ENCODE measurements at regions not wholly inside any gene's neighbourhood (a gene's known extent, or its start where the extent isn't known, plus 50 kb on each side); places are given as distances from the start of the nearest gene placed in this dataset.

- H3K4me1 Mint-ChIP-seq = no peaks in the 10 kb centered on the region
- DNase-seq (no peak), ATAC-seq (no peak)
- H3K4me3 Mint-ChIP-seq = no peak overlapping the region
- no peaks in the 10 kb centered on the region for H3K27me3 Mint-ChIP-seq
- H3K36me3 Mint-ChIP-seq (ENCODE audit: low read depth) = no peaks in the 10 kb centered on the region
- H3K9me3 ChIP-seq (ENCODE audit: control insufficient read depth, low read length, poor library complexity, severe bottlenecking) = no peaks in the 10 kb centered on the region
- H3K27ac Mint-ChIP-seq = no peak overlapping the region
These were observed 300.4 kb downstream of the KCNS3 start for GRCh38 chr2:18178736-18179349.

GRCh38 chr2:18176679-18177215, 298.3 kb downstream of the KCNS3 start:
- no peaks in the 10 kb centered on the region for H3K9me3 ChIP-seq (ENCODE audit: control insufficient read depth, low read length, poor library complexity, severe bottlenecking)
- DNase-seq = no peak
- no peaks in the 10 kb centered on the region for H3K27me3 Mint-ChIP-seq
- no peak overlapping the region for H3K27ac Mint-ChIP-seq
- no peaks in the 10 kb centered on the region for H3K36me3 Mint-ChIP-seq (ENCODE audit: low read depth)
- ATAC-seq = no peak
- no peaks in the 10 kb centered on the region for H3K4me1 Mint-ChIP-seq
- H3K4me3 Mint-ChIP-seq = no peak overlapping the region

DNA sequence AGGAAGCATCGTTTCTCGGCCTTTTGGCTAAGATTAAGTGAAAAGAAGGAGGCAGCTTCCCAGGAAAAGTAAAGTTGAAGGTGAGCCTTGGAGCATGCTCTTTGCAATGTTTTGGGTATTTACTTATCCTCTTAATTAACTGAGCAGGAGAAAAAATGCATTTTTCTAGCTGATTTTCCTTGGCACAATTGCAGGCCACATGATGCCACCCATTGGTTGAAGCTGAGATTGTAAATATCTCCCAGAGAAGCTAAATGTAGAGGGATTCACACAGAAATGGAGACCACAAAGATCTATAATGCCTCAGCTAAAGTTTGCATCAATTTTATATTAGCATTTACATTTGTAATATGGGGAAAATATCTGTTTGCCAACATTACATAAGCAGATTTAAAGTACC, 294.1 kb downstream of the KCNS3 start:
- Mint-ChIP-seq H3K36me3 (ENCODE audit: low read depth) (no peaks in the 10 kb centered on the region), H3K4me1 (no peaks in the 10 kb centered on the region), H3K27me3 (no peaks in the 10 kb centered on the region), H3K4me3 (no peak overlapping the region), H3K27ac (no peak overlapping the region)
- ATAC-seq (no peak), DNase-seq (no peak)
- H3K9me3 ChIP-seq (ENCODE audit: control insufficient read depth, low read length, poor library complexity, severe bottlenecking) = no peaks in the 10 kb centered on the region

GRCh38 chr2:18171191-18172139, 293.0 kb downstream of the KCNS3 start:
- H3K4me1 Mint-ChIP-seq = no peaks in the 10 kb centered on the region
- H3K27me3 Mint-ChIP-seq = no peaks in the 10 kb centered on the region
- H3K9me3 ChIP-seq (ENCODE audit: control insufficient read depth, low read length, poor library complexity, severe bottlenecking) = no peaks in the 10 kb centered on the region
- no peak overlapping the region for H3K4me3 Mint-ChIP-seq
- no peak overlapping the region for H3K27ac Mint-ChIP-seq
- ATAC-seq = no peak
- DNase-seq = no peak
- no peaks in the 10 kb centered on the region for H3K36me3 Mint-ChIP-seq (ENCODE audit: low read depth)

DNA sequence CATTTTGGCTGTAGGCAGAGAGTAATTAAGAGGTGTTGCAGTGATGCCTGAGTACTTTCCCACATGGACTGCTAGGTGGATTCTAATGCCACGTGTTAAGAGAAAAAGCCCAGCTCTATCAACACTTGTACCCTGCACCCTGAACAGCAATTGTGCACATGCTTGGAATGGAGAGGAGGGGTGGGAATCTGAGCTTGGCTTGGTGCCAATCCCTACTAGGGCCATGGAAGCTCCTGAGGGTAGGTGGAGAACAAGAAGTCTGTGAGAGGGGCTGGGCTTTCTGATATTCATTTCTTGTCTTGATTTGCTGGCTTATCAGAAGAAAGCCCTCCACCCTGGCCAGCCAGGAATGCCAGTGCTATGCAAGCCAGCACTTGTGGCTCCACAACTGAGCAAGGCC, 292.2 kb downstream of the KCNS3 start:
- Mint-ChIP-seq H3K4me3 (no peak overlapping the region), H3K36me3 (ENCODE audit: low read depth) (no peaks in the 10 kb centered on the region), H3K27me3 (no peaks in the 10 kb centered on the region), H3K27ac (no peak overlapping the region), H3K4me1 (no peaks in the 10 kb centered on the region)
- no peak for DNase-seq
- ATAC-seq = no peak
- H3K9me3 ChIP-seq (ENCODE audit: control insufficient read depth, low read length, poor library complexity, severe bottlenecking) = no peaks in the 10 kb centered on the region

DNA sequence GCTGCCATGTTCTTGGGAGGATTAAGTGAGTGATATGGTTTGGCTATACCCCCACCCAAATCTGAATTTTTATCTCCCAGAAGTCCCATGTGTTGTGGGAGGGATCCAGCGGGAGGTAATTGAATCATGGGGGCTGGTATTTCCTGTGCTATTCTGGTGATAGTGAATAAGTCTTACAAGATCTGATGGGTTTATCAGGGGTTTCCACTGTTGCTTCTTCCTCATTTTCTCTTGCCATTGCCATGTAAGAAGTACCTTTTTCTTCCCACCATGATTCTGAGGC, 291.4 kb downstream of the KCNS3 start:
- H3K9me3 ChIP-seq (ENCODE audit: control insufficient read depth, low read length, poor library complexity, severe bottlenecking) = no peaks in the 10 kb centered on the region
- no peak overlapping the region for H3K27ac Mint-ChIP-seq
- no peaks in the 10 kb centered on the region for H3K36me3 Mint-ChIP-seq (ENCODE audit: low read depth)
- no peaks in the 10 kb centered on the region for H3K4me1 Mint-ChIP-seq
- no peak overlapping the region for H3K4me3 Mint-ChIP-seq
- no peaks in the 10 kb centered on the region for H3K27me3 Mint-ChIP-seq
- DNase-seq (no peak), ATAC-seq (no peak)

DNA sequence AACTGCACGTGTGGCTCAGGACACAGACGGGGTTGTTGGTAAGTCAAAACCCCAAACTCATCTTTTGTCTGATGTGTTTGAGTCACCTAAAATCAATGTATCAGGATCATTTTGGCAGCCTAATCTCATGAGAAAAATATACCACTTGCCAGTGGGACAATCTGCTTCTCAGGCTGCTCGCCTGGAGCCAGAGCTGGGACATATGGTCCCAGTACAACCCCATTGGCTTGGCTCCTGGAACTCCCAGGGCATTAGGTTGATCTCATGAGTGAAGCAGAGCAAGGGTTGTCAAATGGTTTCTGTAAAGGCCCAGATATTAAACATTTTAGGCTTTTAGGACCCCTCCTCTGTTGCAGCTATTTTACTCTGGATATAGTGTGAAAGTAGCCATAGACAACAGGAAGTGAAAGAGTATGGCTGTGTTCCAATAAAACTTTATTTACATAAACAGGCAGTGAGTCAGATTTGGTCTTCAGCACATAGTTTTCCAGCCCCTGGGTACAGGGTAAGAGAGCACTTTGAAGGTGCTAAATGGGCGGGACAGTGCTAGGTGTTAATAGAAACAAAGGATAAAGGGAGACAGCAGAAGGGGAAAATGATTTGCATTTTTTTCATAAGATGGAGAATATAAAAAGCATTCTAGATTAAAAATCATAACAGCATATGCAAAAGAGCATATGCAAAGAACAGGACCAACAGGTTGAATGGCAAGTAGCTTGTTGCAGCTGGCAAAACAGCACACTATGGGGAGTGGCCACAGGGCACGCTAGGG, 290.8 kb downstream of the KCNS3 start:
- no peak for DNase-seq
- ATAC-seq = no peak
- Mint-ChIP-seq H3K36me3 (ENCODE audit: low read depth) (no peaks in the 10 kb centered on the region), H3K27me3 (no peaks in the 10 kb centered on the region), H3K4me3 (no peak overlapping the region), H3K4me1 (no peaks in the 10 kb centered on the region), H3K27ac (no peak overlapping the region)
- H3K9me3 ChIP-seq (ENCODE audit: control insufficient read depth, low read length, poor library complexity, severe bottlenecking) = no peaks in the 10 kb centered on the region

- no peak overlapping the region for H3K4me3 Mint-ChIP-seq
- DNase-seq (no peak), ATAC-seq (no peak)
- no peaks in the 10 kb centered on the region for H3K9me3 ChIP-seq (ENCODE audit: control insufficient read depth, low read length, poor library complexity, severe bottlenecking)
- H3K36me3 Mint-ChIP-seq (ENCODE audit: low read depth) = no peaks in the 10 kb centered on the region
- no peaks in the 10 kb centered on the region for H3K4me1 Mint-ChIP-seq
- no peak overlapping the region for H3K27ac Mint-ChIP-seq
- no peaks in the 10 kb centered on the region for H3K27me3 Mint-ChIP-seq
These were observed 289.4 kb downstream of the KCNS3 start for GRCh38 chr2:18167871-18168270.

- Mint-ChIP-seq H3K36me3 (ENCODE audit: low read depth) (no peaks in the 10 kb centered on the region), H3K4me1 (no peaks in the 10 kb centered on the region), H3K27ac (no peak overlapping the region), H3K27me3 (no peaks in the 10 kb centered on the region), H3K4me3 (no peak overlapping the region)
- no peak for ATAC-seq
- H3K9me3 ChIP-seq (ENCODE audit: control insufficient read depth, low read length, poor library complexity, severe bottlenecking) = no peaks in the 10 kb centered on the region
- no peak for DNase-seq
These were observed 283.2 kb downstream of the KCNS3 start for GRCh38 chr2:18161681-18162080.

DNA sequence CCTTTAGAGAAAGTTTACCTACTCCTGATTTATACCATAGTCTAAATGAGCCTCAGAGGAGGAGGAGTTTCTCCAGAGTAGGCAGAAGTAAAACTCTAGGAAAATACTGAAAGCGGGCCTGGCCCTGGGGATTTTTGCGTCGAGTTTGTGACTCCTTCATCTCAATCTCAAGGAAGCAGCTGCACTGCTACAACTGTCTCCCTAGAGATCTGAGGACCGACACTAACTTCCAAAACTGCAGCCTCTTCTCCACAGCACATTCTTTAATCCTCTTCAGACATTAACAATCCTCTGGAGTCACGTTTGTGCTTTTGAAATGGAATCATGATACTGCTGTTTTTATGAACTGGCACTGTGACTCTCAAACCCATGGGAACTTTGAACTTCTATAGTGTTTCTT, 281.4 kb downstream of the KCNS3 start:
- H3K36me3 Mint-ChIP-seq (ENCODE audit: low read depth) = no peaks in the 10 kb centered on the region
- no peak overlapping the region for H3K27ac Mint-ChIP-seq
- no peak for DNase-seq
- H3K27me3 Mint-ChIP-seq = peaks cover 5% of the 10 kb centered on the region
- no peak for ATAC-seq
- no peaks in the 10 kb centered on the region for H3K4me1 Mint-ChIP-seq
- H3K4me3 Mint-ChIP-seq = no peak overlapping the region
- no peaks in the 10 kb centered on the region for H3K9me3 ChIP-seq (ENCODE audit: control insufficient read depth, low read length, poor library complexity, severe bottlenecking)

GRCh38 chr2:18156421-18156820, 278.0 kb downstream of the KCNS3 start:
- DNase-seq = no peak
- Mint-ChIP-seq H3K27ac (no peak overlapping the region), H3K27me3 (peaks cover 14% of the 10 kb centered on the region), H3K4me1 (no peaks in the 10 kb centered on the region), H3K4me3 (no peak overlapping the region), H3K36me3 (ENCODE audit: low read depth) (no peaks in the 10 kb centered on the region)
- ATAC-seq = no peak
- H3K9me3 ChIP-seq (ENCODE audit: control insufficient read depth, low read length, poor library complexity, severe bottlenecking) = no peaks in the 10 kb centered on the region

- no peak overlapping the region for H3K27ac Mint-ChIP-seq
- peaks cover 18% of the 10 kb centered on the region for H3K27me3 Mint-ChIP-seq
- no peaks in the 10 kb centered on the region for H3K4me1 Mint-ChIP-seq
- no peak for DNase-seq
- no peaks in the 10 kb centered on the region for H3K36me3 Mint-ChIP-seq (ENCODE audit: low read depth)
- no peaks in the 10 kb centered on the region for H3K9me3 ChIP-seq (ENCODE audit: control insufficient read depth, low read length, poor library complexity, severe bottlenecking)
- H3K4me3 Mint-ChIP-seq = no peak overlapping the region
- ATAC-seq = no peak
These were observed 277.5 kb downstream of the KCNS3 start for GRCh38 chr2:18156002-18156401.

DNA sequence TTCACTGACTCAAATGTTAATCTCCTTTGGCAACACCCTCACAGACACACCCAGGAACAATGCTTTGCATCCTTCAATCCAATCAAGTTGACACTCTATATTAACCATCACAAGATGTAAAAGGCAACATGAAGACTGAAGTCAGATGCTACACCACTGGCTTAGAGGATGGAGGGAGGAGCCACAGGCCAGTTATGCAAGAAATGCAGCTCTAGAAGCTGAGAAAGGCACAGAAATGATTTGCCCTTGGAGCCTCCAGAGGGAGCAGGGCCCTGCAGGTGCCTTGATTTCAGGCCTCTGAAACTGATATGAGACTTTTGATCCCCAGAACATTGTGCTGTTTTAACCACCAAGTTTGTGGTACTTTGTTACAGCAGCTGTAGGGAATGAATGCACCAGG, 276.3 kb downstream of the KCNS3 start:
- no peak overlapping the region for H3K27ac Mint-ChIP-seq
- peaks cover 22% of the 10 kb centered on the region for H3K27me3 Mint-ChIP-seq
- H3K9me3 ChIP-seq (ENCODE audit: control insufficient read depth, low read length, poor library complexity, severe bottlenecking) = no peaks in the 10 kb centered on the region
- no peaks in the 10 kb centered on the region for H3K36me3 Mint-ChIP-seq (ENCODE audit: low read depth)
- DNase-seq = no peak
- no peak overlapping the region for H3K4me3 Mint-ChIP-seq
- H3K4me1 Mint-ChIP-seq = no peaks in the 10 kb centered on the region
- no peak for ATAC-seq

All from T-helper 17 cell (primary cell).